Neuronal stem cell (in vitro differentiated cells): ENCODE measurements at regions not wholly inside any gene's neighbourhood (a gene's known extent, or its start where the extent isn't known, plus 50 kb on each side); places are given as distances from the start of the nearest gene placed in this dataset.

Source experiments
- DNase-seq: peaks from one replicate; pipeline ENCODE4 v3.0.0-alpha.2; 2013; ENCODE audit warnings: low spot score
- H2AFZ ChIP-seq: one replicate; pipeline ENCODE4 v1.6.1; 2013; ENCODE audit warnings: mild to moderate bottlenecking, low read length, inconsistent platforms
- H2AK5ac ChIP-seq: 2 replicates; pipeline ENCODE4 v1.6.1; 2013; ENCODE audit warnings: low read depth, mild to moderate bottlenecking, inconsistent platforms, low read length, moderate library complexity, mixed read lengths
- H2BK120ac ChIP-seq: 2 replicates; pipeline ENCODE4 v1.6.1; 2013; ENCODE audit warnings: low read depth, mild to moderate bottlenecking, inconsistent platforms, low read length, moderate library complexity, mixed read lengths
- H2BK12ac ChIP-seq: one replicate; pipeline ENCODE4 v1.6.1; 2013; ENCODE audit warnings: low read length, inconsistent platforms
- H2BK15ac ChIP-seq: 2 replicates; pipeline ENCODE4 v1.6.1; 2013; ENCODE audit warnings: mild to moderate bottlenecking, low read length, inconsistent platforms, mixed read lengths
- H2BK5ac ChIP-seq: one replicate; pipeline ENCODE4 v1.6.1; 2013; ENCODE audit warnings: inconsistent platforms, mild to moderate bottlenecking, low read length, moderate library complexity
- H3K14ac ChIP-seq: one replicate; pipeline ENCODE4 v1.6.1; 2013; ENCODE audit warnings: low read length, inconsistent platforms
- H3K18ac ChIP-seq: 2 replicates; pipeline ENCODE4 v1.6.1; 2013; ENCODE audit warnings: low read length, inconsistent platforms
- H3K23ac ChIP-seq: 2 replicates; pipeline ENCODE4 v1.6.1; 2013; ENCODE audit warnings: low read depth, mild to moderate bottlenecking, mixed read lengths, low read length, inconsistent platforms; ENCODE audit not compliant: poor library complexity
- H3K27ac ChIP-seq: replicated peaks from 3 replicates; pipeline ENCODE4 v1.5.1; 2013; ENCODE audit warnings: low read length, inconsistent platforms
- H3K27me3 ChIP-seq, 3 experiments: 2 replicates each; pipeline ENCODE4 v1.6.1; 2013; ENCODE audit warnings: low read length in 3 of 3, mild to moderate bottlenecking in 2 of 3, inconsistent platforms in 1 of 3, low read depth in 1 of 3, mixed read lengths in 1 of 3, moderate library complexity in 1 of 3; ENCODE audit not compliant: control insufficient read depth in 3 of 3, insufficient read depth in 3 of 3
- H3K36me3 ChIP-seq, 2 donors: replicated peaks in 1 of 2; 2 replicates each; pipeline ENCODE4 v1.6.1; 2013; ENCODE audit warnings: low read length in 2 of 2; ENCODE audit not compliant: control insufficient read depth in 2 of 2, insufficient read depth in 2 of 2
- H3K4ac ChIP-seq: 2 replicates; pipeline ENCODE4 v1.6.1; 2013; ENCODE audit warnings: inconsistent platforms, mild to moderate bottlenecking, low read length, moderate library complexity
- H3K4me1 ChIP-seq, 2 donors: 1 replicate in 1 of 2; 2 replicates in 1 of 2; pipeline ENCODE4 v1.6.1; 2013; ENCODE audit warnings: low read length in 2 of 2, low read depth in 1 of 2; ENCODE audit not compliant: control insufficient read depth in 2 of 2, insufficient read depth in 1 of 2
- H3K4me2 ChIP-seq: one replicate; pipeline ENCODE4 v1.6.1; 2013; ENCODE audit warnings: mild to moderate bottlenecking, low read length, inconsistent platforms; ENCODE audit not compliant: insufficient read depth, poor library complexity, severe bottlenecking
- H3K4me3 ChIP-seq, 2 donors: 2 replicates each; pipeline ENCODE4 v1.5.1; 2013; ENCODE audit warnings: low read length in 2 of 2, mild to moderate bottlenecking in 2 of 2, inconsistent platforms in 1 of 2, moderate library complexity in 1 of 2
- H3K79me1 ChIP-seq: one replicate; pipeline ENCODE4 v1.6.1; 2013; ENCODE audit warnings: low read depth, mild to moderate bottlenecking, inconsistent platforms, low read length, moderate library complexity
- H3K9ac ChIP-seq: one replicate; pipeline ENCODE4 v1.6.1; 2013; ENCODE audit warnings: mild to moderate bottlenecking, low read depth, low read length, inconsistent platforms; ENCODE audit not compliant: poor library complexity
- H3K9me3 ChIP-seq, 2 donors: replicated peaks in 1 of 2; 2 replicates each; pipeline versions ENCODE3 to v1.6.1; 2013; ENCODE audit warnings: low read length in 2 of 2, mild to moderate bottlenecking in 2 of 2, inconsistent platforms in 1 of 2, low read depth in 1 of 2, mixed read lengths in 1 of 2, moderate library complexity in 1 of 2; ENCODE audit not compliant: control insufficient read depth in 2 of 2, insufficient read depth in 1 of 2
- H4K8ac ChIP-seq: one replicate; pipeline ENCODE4 v1.6.1; 2013; ENCODE audit warnings: low read depth, mild to moderate bottlenecking, inconsistent platforms, low read length, moderate library complexity
- H4K91ac ChIP-seq: one replicate; pipeline ENCODE4 v1.6.1; 2013; ENCODE audit warnings: low read length, low read depth, mild to moderate bottlenecking, inconsistent platforms; ENCODE audit not compliant: poor library complexity
- WGBS, 2 donors: extraction: QIAGEN DNeasy Blood & Tissue Kit; methylation state at CpG; one replicate each; pipeline ENCODE4 v1.1.7; 2013; ENCODE audit warnings: missing lambda C conversion rate in 2 of 2, mixed read lengths in 1 of 2; ENCODE audit not compliant: insufficient read length in 2 of 2, insufficient replicate concordance in 1 of 2; ENCODE audit errors: extremely low coverage in 2 of 2; 5-methylcytosine and 5-hydroxymethylcytosine counted together

DNA sequence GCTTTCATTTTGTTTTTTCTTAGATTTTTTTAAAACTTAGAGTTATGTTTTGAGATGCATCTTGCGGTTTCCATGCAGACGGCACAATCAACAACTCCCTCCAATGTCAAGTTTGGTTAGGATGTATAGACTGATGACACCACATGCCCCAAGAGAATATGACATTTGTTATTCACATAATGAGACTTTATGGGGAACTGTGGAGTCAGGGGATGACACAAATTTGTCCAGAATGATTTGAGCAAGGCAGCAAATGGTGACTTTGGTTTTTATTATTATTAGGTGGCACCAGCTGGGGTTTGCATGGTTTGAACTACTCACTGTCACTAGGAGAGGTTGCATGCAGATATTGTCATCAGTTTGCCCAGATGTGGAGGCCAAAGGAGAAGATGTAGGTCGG is 461.8 kb upstream of the PRKX start:
- no peak overlapping the region for H3K18ac ChIP-seq
- H3K36me3 ChIP-seq = no peaks in the 10 kb centered on the region
- WGBS, 2 donors = no CpG with 5 or more reads among the region's 3 CpGs
- no peak overlapping the region for H3K14ac ChIP-seq
- no peak overlapping the region for H2AK5ac ChIP-seq
- no peak overlapping the region for H3K9ac ChIP-seq
- no peak overlapping the region for H2BK12ac ChIP-seq
- no peak overlapping the region for H3K4me2 ChIP-seq
- no peak overlapping the region for H3K4me3 ChIP-seq
- no peak overlapping the region for H4K8ac ChIP-seq
- H3K27ac ChIP-seq = no peak overlapping the region
- no peaks in the 10 kb centered on the region for H3K27me3 ChIP-seq
- H2BK5ac ChIP-seq = no peak overlapping the region
- peaks cover 0 to 7% of the 10 kb centered on the region in 2 donors for H3K4me1 ChIP-seq
- no peak overlapping the region for H3K23ac ChIP-seq
- H4K91ac ChIP-seq = no peak overlapping the region
- no peaks in the 10 kb centered on the region for H3K79me1 ChIP-seq
- DNase-seq = no peak
- no peak overlapping the region for H2BK15ac ChIP-seq
- no peak overlapping the region for H2BK120ac ChIP-seq
- H3K4ac ChIP-seq = no peak overlapping the region
- no peak overlapping the region for H2AFZ ChIP-seq
- H3K9me3 ChIP-seq = no peaks in the 10 kb centered on the region

- Histone ChIP-seq H2BK12ac (no peak overlapping the region), H3K4me3 (no peak overlapping the region), H3K79me1 (no peaks in the 10 kb centered on the region), H2BK5ac (no peak overlapping the region), H3K36me3 (no peaks in the 10 kb centered on the region), H3K9ac (no peak overlapping the region), H2BK120ac (no peak overlapping the region), H3K4me1 (no peaks in the 10 kb centered on the region), H3K23ac (no peak overlapping the region), H3K18ac (no peak overlapping the region), H4K8ac (no peak overlapping the region), H3K4me2 (no peak overlapping the region), H3K14ac (no peak overlapping the region), H3K4ac (no peak overlapping the region), H2AK5ac (no peak overlapping the region), H2AFZ (no peak overlapping the region), H3K9me3 (no peaks in the 10 kb centered on the region), H3K27ac (no peak overlapping the region), H2BK15ac (no peak overlapping the region), H4K91ac (no peak overlapping the region), H3K27me3 (no peaks in the 10 kb centered on the region)
- WGBS, 2 donors = no CpG with 5 or more reads among the region's 2 CpGs
- DNase-seq = no peak
Observed at GRCh38 chrX:4173743-4174142, 460.3 kb upstream of the PRKX start.

DNA sequence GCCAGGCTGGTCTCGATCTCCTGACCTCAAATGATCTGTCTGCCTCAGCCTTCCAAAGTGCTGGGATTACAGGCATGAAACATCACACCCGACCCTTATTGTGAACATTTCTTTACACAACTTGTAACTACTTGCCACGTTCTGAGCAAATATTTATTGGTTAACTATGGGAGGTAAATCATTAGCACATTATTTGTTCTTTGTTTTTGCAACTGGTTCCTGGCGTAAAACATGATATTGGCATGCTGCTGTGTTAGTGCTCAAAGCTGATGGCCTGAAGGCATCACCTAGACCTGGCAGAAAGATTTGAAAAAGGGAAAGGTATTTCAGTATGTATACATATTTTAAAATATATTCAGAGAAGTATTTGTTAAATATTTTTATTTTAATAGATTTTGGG is 438.3 kb upstream of the PRKX start:
- H3K18ac ChIP-seq = no peak overlapping the region
- H3K9me3 ChIP-seq = no peaks in the 10 kb centered on the region
- H3K4ac ChIP-seq = no peak overlapping the region
- no CpG with 5 or more reads among the region's 4 CpGs for WGBS, 2 donors
- no peak overlapping the region for H3K14ac ChIP-seq
- no peak overlapping the region for H4K91ac ChIP-seq
- H3K9ac ChIP-seq = no peak overlapping the region
- H3K79me1 ChIP-seq = no peaks in the 10 kb centered on the region
- no peak overlapping the region for H2BK120ac ChIP-seq
- H3K27me3 ChIP-seq = no peaks in the 10 kb centered on the region
- H2AFZ ChIP-seq = no peak overlapping the region
- H2BK12ac ChIP-seq = no peak overlapping the region
- H3K4me3 ChIP-seq = no peak overlapping the region
- H2AK5ac ChIP-seq = no peak overlapping the region
- H2BK5ac ChIP-seq = no peak overlapping the region
- H3K23ac ChIP-seq = no peak overlapping the region
- H3K36me3 ChIP-seq = no peaks in the 10 kb centered on the region
- DNase-seq = no peak
- H3K4me2 ChIP-seq = no peak overlapping the region
- no peak overlapping the region for H4K8ac ChIP-seq
- H3K4me1 ChIP-seq = no peaks in the 10 kb centered on the region
- H3K27ac ChIP-seq = no peak overlapping the region
- H2BK15ac ChIP-seq = no peak overlapping the region

GRCh38 chrX:4150259-4150658 is 436.8 kb upstream of the PRKX start:
- H3K4me2 ChIP-seq = no peak overlapping the region
- no peak overlapping the region for H3K4ac ChIP-seq
- H3K18ac ChIP-seq = no peak overlapping the region
- H3K9ac ChIP-seq = no peak overlapping the region
- H3K27ac ChIP-seq = no peak overlapping the region
- DNase-seq = no peak
- H2BK120ac ChIP-seq = no peak overlapping the region
- no peak overlapping the region for H4K91ac ChIP-seq
- H3K36me3 ChIP-seq = no peaks in the 10 kb centered on the region
- H3K23ac ChIP-seq = no peak overlapping the region
- no peak overlapping the region for H2AK5ac ChIP-seq
- no peak overlapping the region for H2BK5ac ChIP-seq
- H4K8ac ChIP-seq = no peak overlapping the region
- no peak overlapping the region for H3K4me3 ChIP-seq
- WGBS, 2 donors = no CpG with 5 or more reads among the region's 1 CpG
- no peak overlapping the region for H2AFZ ChIP-seq
- no peak overlapping the region for H2BK12ac ChIP-seq
- no peaks in the 10 kb centered on the region for H3K4me1 ChIP-seq
- H3K14ac ChIP-seq = no peak overlapping the region
- H2BK15ac ChIP-seq = no peak overlapping the region
- H3K27me3 ChIP-seq = no peaks in the 10 kb centered on the region
- no peaks in the 10 kb centered on the region for H3K9me3 ChIP-seq
- H3K79me1 ChIP-seq = no peaks in the 10 kb centered on the region
